Adrenal gland (tissue), 5 donors: ENCODE measurements at regions not wholly inside any gene's neighbourhood (a gene's known extent, or its start where the extent isn't known, plus 50 kb on each side); places are given as distances from the start of the nearest gene placed in this dataset.

ENCODE experiments used
- POLR2A ChIP-seq, 2 donors: fragments of 450-650 bp; IDR thresholded peaks; one replicate each; pipeline ENCODE4 v1.6.1; 2017; ENCODE audit warnings: antibody characterized with exemption in 2 of 2, mild to moderate bottlenecking in 2 of 2, moderate library complexity in 1 of 2
- TF ChIP-seq, protein P1 (sequence below), 6 experiments: fragments of 450-650 bp in 4 of 6; fragments of 200-600 bp in 2 of 6; sonication (generic) in 1 of 6; IDR thresholded peaks; 1 replicate in 5 of 6; 2 replicates in 1 of 6; pipeline versions ENCODE4 v1.5.1 to v1.8.0; 2016 to 2021; ENCODE audit warnings: antibody characterized with exemption in 6 of 6, mild to moderate bottlenecking in 2 of 6, moderate library complexity in 1 of 6
- donor health status: DM: no; HTN: no; CAD: no.

DNA sequence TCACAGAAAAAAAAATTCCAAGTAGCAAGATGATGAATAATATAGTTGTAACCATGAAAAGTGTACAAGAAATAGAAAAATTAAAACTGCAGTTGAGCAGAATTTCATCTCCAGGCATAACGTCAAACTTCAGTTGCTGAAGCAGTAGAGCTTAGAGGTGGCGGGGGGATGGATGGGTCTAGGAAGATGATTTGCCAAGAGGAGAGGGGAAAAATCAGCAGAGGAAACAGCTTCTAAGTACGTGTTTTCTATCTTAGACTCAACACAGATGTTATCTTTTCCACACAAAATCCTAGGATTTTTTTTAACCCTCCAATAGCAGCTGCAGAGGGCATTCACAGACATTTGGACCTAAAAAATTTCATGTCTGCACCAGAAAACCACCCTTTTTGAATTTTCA, 136.0 kb downstream of the OPN5 start:
- no peak for TF ChIP-seq POLR2A (IDR thresholded peaks at IDR 0.05)
- TF ChIP-seq, protein P1, sequence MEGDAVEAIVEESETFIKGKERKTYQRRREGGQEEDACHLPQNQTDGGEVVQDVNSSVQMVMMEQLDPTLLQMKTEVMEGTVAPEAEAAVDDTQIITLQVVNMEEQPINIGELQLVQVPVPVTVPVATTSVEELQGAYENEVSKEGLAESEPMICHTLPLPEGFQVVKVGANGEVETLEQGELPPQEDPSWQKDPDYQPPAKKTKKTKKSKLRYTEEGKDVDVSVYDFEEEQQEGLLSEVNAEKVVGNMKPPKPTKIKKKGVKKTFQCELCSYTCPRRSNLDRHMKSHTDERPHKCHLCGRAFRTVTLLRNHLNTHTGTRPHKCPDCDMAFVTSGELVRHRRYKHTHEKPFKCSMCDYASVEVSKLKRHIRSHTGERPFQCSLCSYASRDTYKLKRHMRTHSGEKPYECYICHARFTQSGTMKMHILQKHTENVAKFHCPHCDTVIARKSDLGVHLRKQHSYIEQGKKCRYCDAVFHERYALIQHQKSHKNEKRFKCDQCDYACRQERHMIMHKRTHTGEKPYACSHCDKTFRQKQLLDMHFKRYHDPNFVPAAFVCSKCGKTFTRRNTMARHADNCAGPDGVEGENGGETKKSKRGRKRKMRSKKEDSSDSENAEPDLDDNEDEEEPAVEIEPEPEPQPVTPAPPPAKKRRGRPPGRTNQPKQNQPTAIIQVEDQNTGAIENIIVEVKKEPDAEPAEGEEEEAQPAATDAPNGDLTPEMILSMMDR (IDR thresholded peaks at IDR 0.05), result no peak
